ENCODE measurements at regions not wholly inside any gene's neighbourhood (a gene's known extent, or its start where the extent isn't known, plus 50 kb on each side); places are given as distances from the start of the nearest gene placed in this dataset.

DNA sequence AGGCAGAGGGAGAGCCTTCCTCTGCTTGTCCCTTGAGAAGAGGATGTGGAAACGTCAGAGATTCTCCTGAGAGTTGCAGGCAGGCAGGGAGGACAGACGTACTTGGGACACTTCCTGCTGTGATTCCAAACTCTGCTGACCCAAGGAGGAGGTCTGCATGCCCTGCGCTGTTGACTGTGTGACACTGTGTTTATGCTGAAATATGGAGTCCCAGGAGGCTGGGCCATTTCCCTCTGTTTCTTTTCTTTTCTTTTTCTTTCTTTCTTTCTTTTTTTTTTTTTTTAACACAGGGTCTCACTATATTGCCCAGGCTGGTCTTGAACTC, 63.5 kb upstream of the BHLHE23 start:
- POLR2A ChIA-PET = no interaction called here
- H3K4me3 ChIP-seq (ENCODE audit: control extremely low read depth in 1 of 5, extremely low read depth in 1 of 5, insufficient read depth in 1 of 5, low read depth in 2 of 5, low read length in 4 of 5) = no peak overlapping the region
- H4K20me1 ChIP-seq (ENCODE audit: control insufficient read depth, insufficient read depth, low read length, poor library complexity, severe bottlenecking) = no peaks in the 10 kb centered on the region
- DNase-seq (no peak), ATAC-seq (ENCODE audit: low read depth) (no peak)
- H3K4me2 ChIP-seq (replicated peaks; ENCODE audit: low read depth, low read length, poor library complexity, severe bottlenecking) = no peak overlapping the region
- H3K4me1 ChIP-seq (ENCODE audit: control insufficient read depth in 2 of 2, insufficient read depth in 2 of 2, low read length in 2 of 2) = peaks cover 0 to 7% of the 10 kb centered on the region in 2 donors
- no peaks in the 10 kb centered on the region for H3K79me2 ChIP-seq (ENCODE audit: control insufficient read depth, insufficient read depth, low read length)
- peaks cover 0 to 20% (median 0%) of the 10 kb centered on the region in 3 donors for H3K9me3 ChIP-seq (ENCODE audit: control extremely low read depth in 1 of 3, control insufficient read depth in 2 of 3, insufficient read depth in 1 of 3, low read length in 2 of 3)
- TF ChIP-seq, protein P1, sequence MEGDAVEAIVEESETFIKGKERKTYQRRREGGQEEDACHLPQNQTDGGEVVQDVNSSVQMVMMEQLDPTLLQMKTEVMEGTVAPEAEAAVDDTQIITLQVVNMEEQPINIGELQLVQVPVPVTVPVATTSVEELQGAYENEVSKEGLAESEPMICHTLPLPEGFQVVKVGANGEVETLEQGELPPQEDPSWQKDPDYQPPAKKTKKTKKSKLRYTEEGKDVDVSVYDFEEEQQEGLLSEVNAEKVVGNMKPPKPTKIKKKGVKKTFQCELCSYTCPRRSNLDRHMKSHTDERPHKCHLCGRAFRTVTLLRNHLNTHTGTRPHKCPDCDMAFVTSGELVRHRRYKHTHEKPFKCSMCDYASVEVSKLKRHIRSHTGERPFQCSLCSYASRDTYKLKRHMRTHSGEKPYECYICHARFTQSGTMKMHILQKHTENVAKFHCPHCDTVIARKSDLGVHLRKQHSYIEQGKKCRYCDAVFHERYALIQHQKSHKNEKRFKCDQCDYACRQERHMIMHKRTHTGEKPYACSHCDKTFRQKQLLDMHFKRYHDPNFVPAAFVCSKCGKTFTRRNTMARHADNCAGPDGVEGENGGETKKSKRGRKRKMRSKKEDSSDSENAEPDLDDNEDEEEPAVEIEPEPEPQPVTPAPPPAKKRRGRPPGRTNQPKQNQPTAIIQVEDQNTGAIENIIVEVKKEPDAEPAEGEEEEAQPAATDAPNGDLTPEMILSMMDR (IDR thresholded peaks at IDR 0.05) = no peak
- TF ChIP-seq EZH2 (IDR thresholded peaks at IDR 0.05; ENCODE audit: borderline replicate concordance, insufficient read depth, low read depth, low read length, poor library complexity, severe bottlenecking) = no peak
- WGBS (ENCODE audit: insufficient coverage) = 17% methylated on average over 1 of the region's 3 CpGs
- no peak overlapping the region for H2AFZ ChIP-seq (ENCODE audit: insufficient read depth, low read depth, low read length, poor library complexity, severe bottlenecking)
- no peak overlapping the region for H3K9ac ChIP-seq (ENCODE audit: low read length)
- Mint-ChIP-seq H3K9me3 (ENCODE audit: insufficient read depth) (no peaks in the 10 kb centered on the region), H3K27me3 (peaks cover 32% of the 10 kb centered on the region), H3K27ac (no peak overlapping the region), H3K4me3 (no peak overlapping the region), H3K4me1 (no peaks in the 10 kb centered on the region)
- intact Hi-C loops (cut with micrococcal nuclease) = no loop called here
- no peak overlapping the region for H3K27ac ChIP-seq (ENCODE audit: low read length in 2 of 2)
- peaks cover 0 to 25% (median 13%) of the 10 kb centered on the region in 4 experiments for H3K27me3 ChIP-seq (replicated peaks in 1 of 4; ENCODE audit: control extremely low read depth in 1 of 4, control insufficient read depth in 3 of 4, insufficient read depth in 4 of 4, low read length in 3 of 4)
- H3K36me3 ChIP-seq (replicated peaks in 1 of 2; ENCODE audit: control extremely low read depth in 1 of 2, control insufficient read depth in 1 of 2, extremely low read depth in 1 of 2, insufficient read depth in 2 of 2, low read length in 1 of 2) = no peaks in the 10 kb centered on the region
- CTCF ChIA-PET = interaction anchor here (0.6 kb wide), 1 partner anchor 90 kb away, joined by 3 read pairs; no protein-coding TSS in a partner anchor

DNA sequence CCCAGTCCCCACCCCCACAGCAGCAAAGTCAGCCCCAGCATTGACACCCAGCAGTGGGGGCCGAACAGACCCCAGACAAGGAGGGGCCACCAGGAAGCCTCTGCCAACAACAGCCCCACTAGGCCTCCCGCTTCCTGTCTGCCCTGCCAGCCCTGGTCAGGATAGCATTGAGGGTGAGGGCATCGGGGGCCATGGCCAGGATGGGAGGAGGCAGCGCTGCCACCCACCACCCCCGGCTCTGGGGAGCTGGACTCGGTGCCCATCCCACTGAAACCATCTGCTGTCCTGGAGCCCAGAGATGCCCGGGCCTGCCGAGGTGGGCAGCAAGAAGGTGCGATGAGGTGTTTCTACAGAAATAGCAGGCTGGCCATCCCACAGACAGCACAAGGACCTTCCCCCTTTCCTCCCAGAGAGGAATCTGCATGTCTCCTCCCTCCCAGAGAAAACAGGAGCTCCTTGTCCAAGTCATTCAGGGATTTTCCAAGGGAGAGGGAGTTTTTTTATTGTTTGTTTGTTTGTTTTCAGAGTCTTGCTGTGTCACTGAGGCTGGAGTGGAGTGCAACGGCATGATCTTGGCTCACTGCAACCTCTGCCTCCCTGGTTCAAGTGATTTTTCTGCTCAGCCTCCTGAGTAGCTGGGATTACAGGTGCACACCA, 62.1 kb upstream of the BHLHE23 start:
- H3K27me3 Mint-ChIP-seq = peaks cover 30% of the 10 kb centered on the region
- POLR2A ChIA-PET = no interaction called here
- WGBS (ENCODE audit: insufficient coverage) = 78% methylated on average over 8 of the region's 10 CpGs

More for the DNA sequence above, 62.1 kb upstream of the BHLHE23 start:
- no peak overlapping the region for H2AFZ ChIP-seq (ENCODE audit: insufficient read depth, low read depth, low read length, poor library complexity, severe bottlenecking)
- no peaks in the 10 kb centered on the region for H3K36me3 ChIP-seq (replicated peaks in 1 of 2; ENCODE audit: control extremely low read depth in 1 of 2, control insufficient read depth in 1 of 2, extremely low read depth in 1 of 2, insufficient read depth in 2 of 2, low read length in 1 of 2)
- no peak overlapping the region for H3K9ac ChIP-seq (ENCODE audit: low read length)
- Mint-ChIP-seq H3K9me3 (ENCODE audit: insufficient read depth) (no peaks in the 10 kb centered on the region), H3K4me1 (no peaks in the 10 kb centered on the region), H3K4me3 (no peak overlapping the region), H3K27ac (no peak overlapping the region)
- ATAC-seq (ENCODE audit: low read depth) (no peak), DNase-seq (no peak)
- H3K4me1 ChIP-seq (ENCODE audit: control insufficient read depth in 2 of 2, insufficient read depth in 2 of 2, low read length in 2 of 2) = peaks cover 0 to 7% of the 10 kb centered on the region in 2 donors
- no peak overlapping the region for H3K4me3 ChIP-seq (ENCODE audit: control extremely low read depth in 1 of 5, extremely low read depth in 1 of 5, insufficient read depth in 1 of 5, low read depth in 2 of 5, low read length in 4 of 5)
- intact Hi-C loops (cut with micrococcal nuclease) = no loop called here
- no peak overlapping the region for H3K4me2 ChIP-seq (replicated peaks; ENCODE audit: low read depth, low read length, poor library complexity, severe bottlenecking)
- no peaks in the 10 kb centered on the region for H3K79me2 ChIP-seq (ENCODE audit: control insufficient read depth, insufficient read depth, low read length)
- H4K20me1 ChIP-seq (ENCODE audit: control insufficient read depth, insufficient read depth, low read length, poor library complexity, severe bottlenecking) = no peaks in the 10 kb centered on the region
- no peak overlapping the region for H3K27ac ChIP-seq (ENCODE audit: low read length in 2 of 2)
- H3K27me3 ChIP-seq (replicated peaks in 1 of 4; ENCODE audit: control extremely low read depth in 1 of 4, control insufficient read depth in 3 of 4, insufficient read depth in 4 of 4, low read length in 3 of 4) = peaks cover 0 to 28% (median 13%) of the 10 kb centered on the region in 4 experiments
- H3K9me3 ChIP-seq (ENCODE audit: control extremely low read depth in 1 of 3, control insufficient read depth in 2 of 3, insufficient read depth in 1 of 3, low read length in 2 of 3) = peaks cover 0 to 19% (median 0%) of the 10 kb centered on the region in 3 donors
- TF ChIP-seq EZH2 (IDR thresholded peaks at IDR 0.05; ENCODE audit: borderline replicate concordance, insufficient read depth, low read depth, low read length, poor library complexity, severe bottlenecking) = no peak
- TF ChIP-seq, protein P1 (IDR thresholded peaks at IDR 0.05) = no peak
- CTCF ChIA-PET = no interaction called here

All from B cell (primary cell).